ENCODE measurements at regions not wholly inside any gene's neighbourhood (a gene's known extent, or its start where the extent isn't known, plus 50 kb on each side); places are given as distances from the start of the nearest gene placed in this dataset.

GRCh38 chr15:81880314-81880713 lies 165.5 kb downstream of the MEX3B start:
- ChIA-PET POLR2A (no interaction called here), CTCF (no interaction called here)
- FAIRE-seq = no peak

More at GRCh38 chr15:81880314-81880713, 165.5 kb downstream of the MEX3B start:
- WGBS (ENCODE audit: missing lambda C conversion rate) = 2% methylated on average over 4 of the region's 4 CpGs
- Histone ChIP-seq H3K9me3 (no peaks in the 10 kb centered on the region), H3K4me2 (no peak overlapping the region), H3K27ac (no peak overlapping the region), H3K4me1 (no peaks in the 10 kb centered on the region), H3K4me3 (no peak overlapping the region)
- no peak for DNase-seq (ENCODE audit: low read depth in 1 of 2, low spot score in 1 of 2)
- ATAC-seq = 0 out of 6 replicates have a peak, but pooled peaks of 1 of the 2 experiments have one; percentile 34
- TF ChIP-seq POLR2AphosphoS2 (conservative IDR thresholded peaks at IDR 0.05; ENCODE audit: low read length) = no peak
- no peak for TF ChIP-seq HES2 (IDR thresholded peaks at IDR 0.05)
- TF ChIP-seq REST (IDR thresholded peaks at IDR 0.05) = no peak
- TF ChIP-seq BCL3 (IDR thresholded peaks at IDR 0.05) = no peak
- TF ChIP-seq JUN (IDR thresholded peaks at IDR 0.05) = no peak
- no peak for TF ChIP-seq KDM5A (IDR thresholded peaks at IDR 0.05)
- TF ChIP-seq MAFK (IDR thresholded peaks at IDR 0.05; ENCODE audit: partially characterized antibody) = no peak
- TF ChIP-seq HMGXB4 (CRISPR knock-in tag; IDR thresholded peaks at IDR 0.05; ENCODE audit: borderline replicate concordance) = no peak
- no peak for TF ChIP-seq BHLHE40 (IDR thresholded peaks at IDR 0.05; ENCODE audit: low read depth, low read length)
- TF ChIP-seq ZSCAN20 (CRISPR knock-in tag; IDR thresholded peaks at IDR 0.05) = no peak
- TF ChIP-seq RARB (CRISPR knock-in tag; IDR thresholded peaks at IDR 0.05) = no peak
- TF ChIP-seq CTCF (IDR thresholded peaks at IDR 0.05) = no peak
- no peak for TF ChIP-seq CBX2 (IDR thresholded peaks at IDR 0.05; ENCODE audit: borderline replicate concordance, low read depth)
- TF ChIP-seq NPAS2 (CRISPR knock-in tag; IDR thresholded peaks at IDR 0.05; ENCODE audit: borderline replicate concordance) = no peak
- no peak for TF ChIP-seq JUNB (IDR thresholded peaks at IDR 0.05)
- no peak for TF ChIP-seq EP300 (IDR thresholded peaks at IDR 0.05)
- TF ChIP-seq USF2 (IDR thresholded peaks at IDR 0.05) = no peak
- TF ChIP-seq HOXB5 (CRISPR knock-in tag; IDR thresholded peaks at IDR 0.05) = no peak
- no peak for TF ChIP-seq PBX3 (IDR thresholded peaks at IDR 0.05)

All from A549 (cell line).